ENCODE measurements at regions not wholly inside any gene's neighbourhood (a gene's known extent, or its start where the extent isn't known, plus 50 kb on each side); places are given as distances from the start of the nearest gene placed in this dataset.
"Not testable (repeated sequence)": the region's sequence is repeated elsewhere in the genome, so short reads cannot be mapped to it uniquely, and the experiment has no call there.

DNA sequence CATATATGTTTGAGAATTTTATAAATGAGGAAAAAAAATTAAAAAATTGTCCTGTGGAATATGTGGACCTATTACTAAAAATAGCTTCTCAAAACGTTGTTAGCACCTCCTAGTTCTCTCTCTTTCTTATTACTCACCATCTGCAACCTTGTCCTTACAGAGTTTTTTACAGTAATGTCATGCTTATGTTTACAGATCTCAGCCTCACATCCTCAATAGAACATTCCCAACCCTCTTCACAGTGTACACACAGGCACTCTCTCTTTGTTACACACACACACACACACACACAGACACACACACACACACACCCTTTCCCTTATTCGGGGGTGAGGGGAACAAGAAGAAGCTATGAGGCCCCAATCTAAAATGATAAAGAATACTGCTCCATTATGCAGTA is 197.7 kb downstream of the SLITRK6 start:
- no peak for DNase-seq (ENCODE audit: low spot score)

DNA sequence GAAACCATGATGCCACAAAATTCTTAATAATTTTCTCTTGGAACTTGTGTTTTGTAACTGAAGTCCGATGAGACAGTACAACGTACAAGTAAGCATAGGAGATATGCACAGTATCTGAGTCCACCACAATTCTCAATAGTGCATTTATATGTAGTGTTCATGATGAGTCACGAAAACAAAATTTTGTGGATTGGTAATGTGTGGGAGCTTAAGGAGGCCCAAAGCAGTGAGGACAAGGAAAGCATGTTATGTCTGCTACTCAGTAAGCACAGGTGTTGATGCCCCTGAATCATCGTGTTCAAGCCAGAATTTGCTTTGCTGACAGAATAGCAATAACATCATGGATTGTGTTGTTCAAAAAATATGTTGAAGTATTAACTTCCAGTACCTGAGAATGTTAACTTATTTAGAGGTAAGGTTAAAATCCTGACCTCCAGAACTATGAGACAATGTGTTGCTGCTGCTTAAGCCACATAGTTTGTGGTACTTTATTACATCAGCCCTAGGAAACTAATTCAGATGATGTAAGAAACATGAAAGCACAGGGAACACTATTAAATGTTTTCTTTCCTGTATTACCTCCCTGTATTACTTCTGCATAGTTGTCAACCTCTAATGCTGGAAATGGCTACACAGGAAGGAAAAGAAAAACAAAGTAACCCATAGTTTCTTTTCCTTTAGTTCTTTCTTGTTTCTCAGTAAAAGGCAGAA is 201.3 kb downstream of the SLITRK6 start:
- no peak for DNase-seq (ENCODE audit: low spot score)

DNA sequence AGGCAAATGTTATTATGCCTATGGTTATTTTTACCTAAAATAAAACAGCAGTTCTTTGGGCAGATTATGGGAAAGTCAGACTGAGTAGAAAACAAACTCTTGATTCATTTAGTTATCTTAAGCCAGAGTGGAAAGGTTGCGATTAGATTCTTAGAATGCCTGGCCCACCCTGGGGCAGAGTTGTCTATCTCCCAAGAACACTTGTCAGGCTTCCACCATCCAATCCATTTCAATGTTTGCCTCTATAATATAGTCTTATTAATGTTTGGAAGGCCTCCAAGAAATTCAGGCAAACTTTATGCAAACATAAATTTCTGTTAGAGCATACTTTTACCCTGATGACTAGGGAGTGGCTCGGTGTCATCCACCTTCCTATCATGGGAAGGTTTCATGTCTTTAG is 207.0 kb downstream of the SLITRK6 start:
- DNase-seq (ENCODE audit: low spot score), result no peak

DNA sequence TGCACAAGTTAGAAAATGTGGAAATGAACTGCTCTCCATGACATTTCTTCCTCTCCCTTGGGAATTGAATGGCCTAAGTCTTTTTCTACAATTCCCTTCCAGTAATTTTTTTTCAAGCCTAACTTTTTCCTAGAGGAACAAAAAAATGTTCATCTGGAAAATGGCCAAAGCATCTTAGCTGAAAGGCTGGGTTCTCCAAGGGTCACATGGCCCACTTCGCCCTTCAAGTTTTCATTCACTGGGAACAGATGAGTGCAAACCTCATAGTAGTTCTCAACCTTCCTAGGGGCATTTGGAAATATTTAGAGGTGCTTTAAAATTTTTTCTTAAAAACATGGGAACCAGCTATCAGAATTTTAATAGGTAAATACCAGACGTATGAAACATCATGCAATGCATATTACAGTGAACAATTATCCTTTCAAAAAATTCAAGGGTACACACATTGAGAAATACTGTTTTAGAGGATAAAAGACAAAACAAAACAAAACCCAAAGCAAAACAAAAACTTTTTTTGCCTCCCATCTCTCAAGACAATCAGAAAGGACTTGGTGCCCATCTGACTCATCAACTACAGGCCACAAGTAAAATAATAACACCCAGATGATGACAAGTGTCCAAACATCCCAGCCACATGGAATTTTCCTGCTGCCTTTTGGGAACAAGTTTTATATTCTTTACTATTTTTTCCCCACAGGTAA is 208.8 kb downstream of the SLITRK6 start:
- DNase-seq (ENCODE audit: low spot score), result no peak

DNA sequence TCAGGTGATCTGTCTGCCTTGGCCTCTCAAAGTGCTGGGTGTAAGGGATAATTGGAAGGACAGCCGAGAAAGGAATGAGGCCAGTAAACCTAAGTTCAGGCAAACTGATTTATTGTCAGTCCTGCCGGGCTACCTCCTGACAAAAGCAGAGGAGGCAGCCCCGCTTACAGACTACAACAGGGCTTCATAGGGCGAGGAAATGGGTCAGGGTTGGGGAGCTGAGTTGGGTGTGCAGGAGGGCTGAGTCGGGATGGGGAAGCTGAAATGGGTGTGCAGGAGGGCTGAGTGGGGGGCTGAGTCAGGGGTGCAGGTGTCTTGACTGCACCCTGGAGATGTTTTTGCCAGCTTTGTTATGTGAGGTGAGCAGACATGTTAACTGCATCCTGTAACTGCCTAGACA is 210.2 kb downstream of the SLITRK6 start:
- no peak for DNase-seq (ENCODE audit: low spot score)

DNA sequence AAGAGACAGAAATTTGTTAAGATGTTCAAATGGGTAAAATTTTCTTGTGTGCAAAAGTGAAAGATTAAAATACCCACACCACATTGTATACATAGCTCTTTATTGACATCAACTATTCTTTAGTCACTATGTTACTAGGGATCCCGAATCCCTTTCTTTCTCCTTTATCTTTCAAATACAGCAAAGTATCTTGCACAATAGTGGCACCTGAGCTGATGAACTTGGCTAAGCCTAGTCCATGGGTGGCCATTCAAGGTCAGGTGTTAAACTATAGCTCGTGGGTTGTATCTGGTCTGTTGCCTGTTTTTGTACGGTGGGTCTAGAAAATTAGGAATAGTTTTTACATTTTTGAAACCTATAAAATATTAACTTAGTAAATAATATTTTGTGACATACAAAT is 210.9 kb downstream of the SLITRK6 start:
- DNase-seq (ENCODE audit: low spot score), result no peak

DNA sequence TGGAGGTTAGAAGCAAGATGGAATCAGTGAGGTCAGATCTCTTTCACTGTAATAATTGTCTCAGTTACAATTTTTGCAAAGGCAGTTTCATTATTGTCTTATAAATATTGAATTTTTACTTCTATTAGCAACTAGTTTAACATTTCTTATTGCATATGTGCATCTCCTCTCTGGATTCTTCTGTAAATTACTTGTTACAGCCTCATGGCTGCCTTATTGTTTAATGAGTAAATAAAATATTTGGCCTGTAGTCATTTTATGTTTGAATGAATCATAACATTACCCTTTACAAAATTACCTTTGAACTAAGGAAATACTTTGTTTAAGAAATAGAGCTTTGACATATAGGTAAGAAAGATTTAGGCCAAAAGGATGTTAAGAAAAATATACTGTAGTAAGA is 212.4 kb downstream of the SLITRK6 start:
- no peak for DNase-seq (ENCODE audit: low spot score)

DNA sequence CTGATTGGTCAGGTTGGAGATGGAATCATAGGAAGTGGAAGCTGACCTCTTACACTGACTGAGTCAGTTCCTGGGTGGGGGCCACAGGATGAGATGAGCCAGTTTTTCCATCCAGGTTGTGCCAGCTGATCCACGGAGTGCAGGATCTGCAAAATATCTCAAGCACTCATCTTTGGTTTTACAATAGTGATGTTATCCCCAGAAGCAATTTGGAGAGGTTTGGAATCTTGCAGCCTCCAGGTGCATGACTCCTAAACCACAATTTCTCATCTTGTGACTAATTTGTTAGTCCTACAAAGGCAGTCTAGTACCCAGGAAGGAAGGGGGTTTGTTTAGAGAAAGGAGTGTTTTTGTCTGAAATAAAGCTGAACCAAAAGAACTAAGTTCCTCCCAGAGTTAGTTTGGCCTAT is 212.8 kb downstream of the SLITRK6 start:
- no peak for DNase-seq (ENCODE audit: low spot score)

DNA sequence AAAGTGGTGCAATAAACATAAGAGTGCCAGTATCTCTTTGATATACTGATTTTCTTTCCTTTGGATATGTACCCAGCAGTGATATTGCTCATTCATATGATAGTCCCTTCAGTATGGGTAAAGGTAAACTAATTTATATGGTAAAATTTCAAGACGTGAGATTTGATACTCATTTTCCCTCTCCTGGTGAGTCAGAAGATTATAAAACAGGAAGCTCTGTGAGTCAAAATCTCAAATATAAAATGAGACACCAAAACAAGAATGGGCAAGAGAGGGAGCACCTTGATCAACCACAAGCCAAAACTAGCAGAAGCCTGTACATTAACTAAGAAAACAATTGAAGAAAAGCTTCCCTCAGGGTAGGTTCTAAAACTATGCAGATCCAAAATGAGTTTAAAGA is 216.3 kb downstream of the SLITRK6 start:
- no peak for DNase-seq (ENCODE audit: low spot score)

DNA sequence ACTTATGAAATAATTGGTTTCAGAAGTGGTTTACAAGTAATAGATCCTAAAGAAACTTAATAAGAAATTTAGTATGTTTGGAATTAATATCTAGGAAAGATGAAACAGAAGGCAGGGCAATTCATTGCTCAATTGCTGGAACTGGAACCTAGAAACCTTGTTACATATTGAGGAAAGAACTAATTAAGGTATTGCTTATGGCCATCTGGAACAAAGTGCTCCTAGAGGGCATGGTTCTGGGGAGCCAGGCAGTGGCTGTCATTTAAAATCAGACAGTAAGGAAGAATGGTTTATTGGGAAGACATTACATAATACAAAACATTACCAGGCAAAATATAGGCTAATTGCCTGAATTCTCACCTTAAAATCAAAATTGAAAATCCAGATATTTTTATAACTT is 224.1 kb downstream of the SLITRK6 start:
- no peak for DNase-seq (ENCODE audit: low spot score)

DNA sequence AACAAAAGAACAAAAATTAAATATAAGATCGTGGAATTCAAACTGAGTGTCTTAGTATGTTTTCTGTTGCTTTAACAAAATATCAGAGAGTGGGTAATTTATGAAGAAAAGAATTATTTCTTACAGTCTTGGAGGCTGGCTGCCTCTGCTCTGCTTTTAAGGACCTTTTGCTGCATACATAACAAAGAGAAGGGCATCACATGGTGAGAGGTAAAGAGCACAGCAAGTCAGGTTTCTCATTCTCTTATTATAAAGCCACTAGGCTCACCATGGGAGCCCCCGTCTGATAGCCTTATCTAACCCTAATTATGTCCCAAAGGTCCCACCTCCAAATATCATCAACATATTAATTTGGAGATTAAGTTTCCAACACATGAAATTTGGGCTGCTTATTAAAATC is 231.3 kb downstream of the SLITRK6 start:
- DNase-seq (ENCODE audit: low spot score), result no peak

DNA sequence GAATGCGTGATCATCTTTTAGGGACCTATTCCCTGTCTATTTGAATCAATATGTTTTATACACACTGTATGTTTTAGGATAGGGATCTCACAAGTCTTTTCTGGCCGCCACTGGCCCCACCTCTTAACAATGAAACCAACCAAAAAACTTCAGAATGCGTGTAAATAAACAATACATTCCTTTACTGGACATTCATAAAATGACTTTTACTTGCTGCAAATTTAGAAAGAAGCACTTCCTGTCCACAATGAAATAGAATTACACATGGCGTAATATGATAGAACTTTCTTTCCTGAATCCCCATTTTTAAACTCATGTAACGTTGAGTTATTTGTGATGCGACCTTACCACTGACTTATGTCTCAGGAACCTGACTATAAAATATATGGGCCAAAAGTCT is 233.6 kb downstream of the SLITRK6 start:
- no peak for DNase-seq (ENCODE audit: low spot score)

DNA sequence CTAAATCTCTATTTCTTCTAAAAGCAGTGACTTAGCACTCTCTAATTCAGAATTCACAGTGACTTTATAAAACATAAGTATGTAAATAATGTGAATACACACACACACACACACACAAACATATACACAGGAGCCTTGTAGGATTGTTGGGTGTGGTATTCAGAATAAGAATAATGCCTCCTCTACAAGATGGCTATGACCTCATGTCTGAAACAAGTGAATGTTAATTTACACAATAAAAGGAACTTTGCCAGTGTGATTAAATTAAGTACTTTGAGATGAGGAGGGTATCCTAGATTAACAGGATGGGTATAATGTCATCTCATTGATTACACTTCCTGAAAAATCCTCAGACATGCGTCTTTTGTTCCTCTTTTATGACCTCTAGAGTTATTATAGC is 234.6 kb downstream of the SLITRK6 start:
- DNase-seq (ENCODE audit: low spot score), result no peak

DNA sequence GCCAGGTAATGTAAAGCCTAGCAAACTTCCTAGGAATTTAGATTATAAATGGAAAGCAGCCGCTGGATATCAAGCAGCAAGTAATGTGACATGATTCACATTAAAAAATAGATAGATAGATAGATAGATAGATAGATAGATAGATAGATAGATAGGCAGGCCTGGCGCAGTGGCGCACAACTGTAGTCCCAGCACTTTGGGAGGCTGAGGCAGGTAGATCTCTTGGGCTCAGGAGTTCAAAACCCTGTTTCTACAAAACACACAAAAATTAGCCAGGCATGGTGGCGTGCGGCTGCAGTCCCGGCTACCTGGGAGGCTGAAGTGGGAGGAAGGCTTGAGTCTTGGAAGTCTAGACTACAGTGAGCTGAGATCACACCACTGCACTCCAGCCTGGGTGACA is 236.9 kb downstream of the SLITRK6 start:
- DNase-seq (ENCODE audit: low spot score), result no peak

DNA sequence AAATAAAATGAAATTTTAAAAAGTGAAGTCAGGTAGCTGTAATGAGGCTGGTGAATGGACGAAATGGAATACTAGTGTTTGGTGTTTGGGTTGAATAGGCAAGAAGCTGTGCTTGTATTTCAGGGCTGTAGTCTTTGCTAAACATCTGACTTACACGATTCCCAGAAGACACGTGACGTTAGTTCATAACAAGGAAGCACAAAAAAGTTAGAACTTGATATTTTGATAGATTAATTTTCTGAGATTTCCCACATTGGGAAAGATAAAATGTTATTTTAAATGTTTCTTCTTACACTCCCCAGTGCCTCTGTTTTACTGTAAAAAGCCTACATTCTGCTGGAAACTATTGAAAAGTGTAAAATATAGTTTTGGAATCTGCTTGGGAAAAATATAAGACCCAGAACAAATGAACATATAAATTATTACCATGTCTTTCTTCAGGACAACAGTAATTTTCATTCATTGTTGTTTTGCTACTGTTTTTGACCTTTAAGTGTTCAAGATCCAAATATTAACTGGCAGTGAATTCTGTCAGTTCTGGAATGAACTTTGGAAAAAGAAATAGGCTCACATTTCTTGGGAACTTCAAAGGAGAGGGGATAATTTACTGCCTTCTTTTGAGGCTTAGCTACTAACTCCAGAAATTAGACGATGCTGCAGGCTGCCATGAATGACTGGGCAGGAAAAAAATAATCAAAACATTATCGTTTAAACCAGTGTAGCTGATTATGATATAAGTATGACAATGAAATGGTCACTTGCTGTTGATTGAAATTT is 241.3 kb downstream of the SLITRK6 start:
- no peak for DNase-seq (ENCODE audit: low spot score)

DNA sequence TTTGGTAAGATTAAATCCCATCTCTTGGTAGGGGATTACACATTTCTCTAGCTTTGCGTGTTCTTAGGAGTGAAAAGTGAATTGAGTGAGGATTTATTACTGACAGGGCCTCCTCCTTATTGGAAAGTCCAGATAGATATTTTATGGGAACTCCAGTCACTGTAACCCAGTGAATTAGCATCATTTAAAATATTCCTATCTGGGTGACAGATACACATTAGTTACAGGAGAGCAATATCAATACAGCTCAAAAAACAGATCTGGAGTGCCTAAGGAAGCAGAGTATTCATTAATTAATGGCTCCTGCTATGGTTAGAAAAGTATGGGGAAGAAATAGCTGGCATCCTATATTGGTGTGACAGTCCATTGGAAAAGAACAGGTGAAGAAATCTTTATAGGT is 248.2 kb downstream of the SLITRK6 start:
- no peak for DNase-seq (ENCODE audit: low spot score)

DNA sequence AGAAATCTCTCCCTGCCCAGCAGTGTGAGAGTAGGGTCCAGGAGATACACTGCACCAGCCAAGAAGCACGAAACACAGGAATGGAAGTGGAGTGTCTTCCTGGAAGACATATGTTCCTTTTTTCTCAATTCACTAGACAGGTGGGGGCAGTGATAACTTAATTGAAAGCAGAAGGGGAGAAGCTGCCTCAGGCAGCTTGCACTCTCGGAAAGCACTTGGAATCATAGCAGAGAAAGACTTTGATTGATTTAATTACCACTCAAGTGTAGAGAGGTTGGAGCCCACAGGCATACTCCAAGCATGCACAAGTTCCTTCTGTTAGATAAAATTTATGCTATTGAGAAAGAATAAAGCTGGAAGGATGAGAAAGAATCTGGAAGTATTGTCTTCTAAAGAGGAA is 249.4 kb downstream of the SLITRK6 start:
- no peak for DNase-seq (ENCODE audit: low spot score)

DNA sequence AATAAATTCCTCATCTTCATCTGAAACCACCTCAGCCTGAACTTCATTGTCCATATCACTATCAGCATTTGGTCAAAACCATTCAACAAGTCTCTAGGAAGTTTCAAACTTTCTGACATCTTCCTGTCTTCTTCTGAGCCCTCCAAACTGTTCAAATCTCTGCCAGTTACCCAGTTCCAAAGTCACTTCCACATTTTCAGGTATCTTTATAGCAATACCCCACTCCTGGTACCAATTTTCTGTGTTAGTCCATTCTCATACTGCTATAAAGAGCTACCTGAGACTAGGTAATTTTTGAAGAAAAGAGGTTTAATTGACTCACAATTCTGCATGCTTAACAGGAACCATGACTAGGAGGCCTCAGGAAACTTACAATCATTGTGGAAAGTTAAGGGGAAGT is 250.4 kb downstream of the SLITRK6 start:
- DNase-seq (ENCODE audit: low spot score), result not testable (repeated sequence)

DNA sequence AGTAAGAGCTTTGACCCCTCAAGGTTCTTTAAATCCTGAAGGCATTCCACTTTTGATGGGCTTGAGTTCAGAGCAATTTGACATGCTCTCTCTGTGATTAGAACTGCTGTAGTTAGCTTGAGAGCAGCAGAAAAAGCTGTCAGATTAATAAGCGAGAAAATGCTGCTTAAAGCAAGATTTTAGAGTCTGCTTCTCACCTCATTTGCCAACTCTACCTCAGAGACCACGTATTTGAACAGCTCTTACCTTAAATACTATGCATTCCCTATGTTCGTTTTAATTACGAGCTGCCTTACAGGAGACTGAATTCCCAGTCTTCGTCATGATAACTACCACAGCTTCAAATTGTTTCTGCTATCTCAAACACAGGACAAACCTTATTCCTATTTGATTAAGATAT is 253.4 kb downstream of the SLITRK6 start:
- DNase-seq (ENCODE audit: low spot score), result no peak

DNA sequence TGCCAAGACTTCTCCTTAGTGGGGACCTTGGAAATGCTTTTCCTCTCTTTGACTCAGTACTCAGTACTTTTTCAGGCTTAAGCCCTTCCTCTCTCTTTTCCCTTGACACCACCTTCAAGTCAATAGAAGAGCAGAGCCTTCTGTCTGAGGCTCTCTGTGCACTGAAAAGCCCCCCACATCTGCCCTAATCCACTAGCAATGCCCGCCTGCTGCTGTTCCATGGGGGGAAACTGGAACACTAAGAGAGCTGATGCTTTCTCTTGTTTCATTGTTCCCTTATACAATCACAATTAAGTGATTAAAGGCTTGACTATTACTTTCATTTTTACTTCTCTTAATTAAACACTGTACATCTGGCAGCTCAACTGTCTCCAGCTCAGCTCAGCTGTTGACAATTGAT is 254.5 kb downstream of the SLITRK6 start:
- DNase-seq (ENCODE audit: low spot score), result no peak

DNA sequence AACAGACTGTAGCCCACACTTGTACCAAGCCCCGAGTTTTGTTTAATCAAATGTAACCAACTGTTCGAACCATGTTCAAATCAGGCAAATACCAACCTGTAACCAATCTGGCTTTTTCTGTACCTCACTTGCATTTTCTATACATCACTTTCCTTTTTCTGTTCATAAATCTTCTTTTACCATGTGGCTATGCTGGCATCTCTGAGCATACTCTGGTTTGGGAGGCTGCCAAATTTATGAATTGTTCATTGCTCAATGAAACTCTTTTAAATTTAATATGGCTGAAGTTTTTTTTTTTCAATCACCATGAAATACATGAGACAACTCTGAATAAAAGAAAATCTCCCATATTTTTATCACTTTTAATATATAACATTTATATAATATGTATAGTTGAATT is 256.1 kb downstream of the SLITRK6 start:
- DNase-seq (ENCODE audit: low spot score), result no peak

DNA sequence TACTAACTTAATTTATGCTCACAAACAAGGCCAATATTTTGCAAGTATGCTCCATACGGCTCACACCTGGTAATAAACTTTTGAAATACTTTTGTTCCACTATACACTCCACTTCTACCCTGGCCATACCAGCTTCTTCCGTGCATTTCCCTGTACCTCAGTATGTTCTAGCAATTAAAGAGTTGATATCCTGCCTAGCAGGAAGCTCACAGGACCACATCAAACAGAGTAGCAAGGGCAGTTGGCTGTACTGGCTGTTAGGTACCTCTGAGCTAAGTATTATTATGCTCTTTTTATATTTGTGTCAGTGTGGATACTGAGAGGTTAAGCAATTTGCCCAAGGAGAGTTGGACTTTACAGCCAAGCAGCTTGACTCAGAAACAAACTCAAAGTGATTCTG is 257.7 kb downstream of the SLITRK6 start:
- no peak for DNase-seq (ENCODE audit: low spot score)

DNA sequence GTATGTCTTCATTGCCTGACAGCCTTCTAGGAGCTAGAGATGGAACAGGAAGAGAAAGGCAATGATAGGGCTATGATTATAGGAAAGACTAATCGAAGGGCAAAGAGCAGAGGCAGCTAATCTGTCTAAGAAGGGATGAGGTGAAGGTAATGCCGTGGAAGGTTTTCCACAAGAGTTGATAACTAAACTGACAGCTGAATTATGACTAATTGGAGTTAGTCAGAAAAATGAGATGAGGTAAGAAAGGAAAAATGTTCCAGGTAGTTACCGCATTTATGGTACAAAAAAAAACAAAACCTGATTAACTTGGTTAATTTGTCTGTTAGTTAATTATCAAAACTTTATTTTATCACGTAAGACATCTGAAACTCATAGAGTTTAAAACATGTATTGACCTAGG is 260.3 kb downstream of the SLITRK6 start:
- DNase-seq (ENCODE audit: low spot score), result no peak

Measured in CD4-positive, alpha-beta T cell treated with Interleukin-2 at 100 ng/mL for 4 hours (primary cell).